Stomach (tissue), 8 donors: ENCODE measurements at regions not wholly inside any gene's neighbourhood (a gene's known extent, or its start where the extent isn't known, plus 50 kb on each side); places are given as distances from the start of the nearest gene placed in this dataset.

Source experiments
- DNase-seq, 2 donors: peaks; one replicate each; pipeline versions ENCODE4 v3.0.0 to v3.0.0-alpha.2; 2013 to 2019
- H3K27ac ChIP-seq, 5 donors: fragments of 200-600 bp in 4 of 5; sonication (generic) in 4 of 5; one replicate each; pipeline ENCODE4 v1.5.1; 2013 to 2019; ENCODE audit warnings: mild to moderate bottlenecking in 1 of 5, moderate library complexity in 1 of 5
- H3K27me3 ChIP-seq, 3 donors: fragments of 200-600 bp; sonication (generic); one replicate each; pipeline ENCODE4 v1.5.1; 2017 to 2019; ENCODE audit warnings: mixed run types in 1 of 3
- H3K36me3 ChIP-seq, 4 donors: fragments of 200-600 bp; sonication (generic); 1 replicate in 3 of 4; 2 replicates in 1 of 4; pipeline ENCODE4 v1.5.1; 2016 to 2019
- H3K4me1 ChIP-seq, 4 donors: fragments of 200-600 bp; sonication (generic); one replicate each; pipeline ENCODE4 v1.5.1; 2016 to 2019
- H3K4me3 ChIP-seq, 4 donors: fragments of 200-600 bp; sonication (generic) in 3 of 4; one replicate each; pipeline ENCODE4 v1.5.1; 2016 to 2019; ENCODE audit warnings: mild to moderate bottlenecking in 1 of 4
- H3K9me3 ChIP-seq, 4 donors: fragments of 200-600 bp; sonication (generic); one replicate each; pipeline ENCODE4 v1.5.1; 2016 to 2019
- CTCF ChIP-seq, 7 experiments: fragments of 450-650 bp in 4 of 7; fragments of 200-600 bp in 3 of 7; sonication (generic) in 3 of 7; IDR thresholded peaks; one replicate each; pipeline ENCODE4 v1.5.1; 2016 to 2019; ENCODE audit warnings: antibody characterized with exemption in 7 of 7, control low read depth in 2 of 7, mild to moderate bottlenecking in 1 of 7
- EP300 ChIP-seq: sonication (generic); formaldehyde crosslinking; IDR thresholded peaks from one replicate; pipeline ENCODE4 v1.6.1; 2017; ENCODE audit warnings: antibody characterized with exemption
- POLR2A ChIP-seq, 4 donors: fragments of 450-650 bp; IDR thresholded peaks; one replicate each; pipeline ENCODE4 v1.6.1; 2016; ENCODE audit warnings: antibody characterized with exemption in 4 of 4, control low read depth in 2 of 4, mild to moderate bottlenecking in 1 of 4, moderate library complexity in 1 of 4
- POLR2AphosphoS5 ChIP-seq, 3 donors: sonication (generic); formaldehyde crosslinking; IDR thresholded peaks; one replicate each; pipeline ENCODE4 v1.6.1; 2016; ENCODE audit warnings: antibody characterized with exemption in 3 of 3
- WGBS, 5 donors: extraction: QIAGEN DNeasy Blood & Tissue Kit in 3 of 5; methylation state at CpG; one replicate each; pipeline versions ENCODE4 v1.1.5 to v1.1.7; 2013 to 2018; 5-methylcytosine and 5-hydroxymethylcytosine counted together
- intact Hi-C: fragments of 100-400 bp; cut with DNase I; formaldehyde crosslinking; loops from one replicate; pipeline ENCODE4 v1.15.1; 2023; ENCODE audit warnings: low total_unique reads
- donor health status: healthy with polysubstance abuse.
- donor health status: Bipolar disorder and iron deficiency.
- donor health status: healthy.

DNA sequence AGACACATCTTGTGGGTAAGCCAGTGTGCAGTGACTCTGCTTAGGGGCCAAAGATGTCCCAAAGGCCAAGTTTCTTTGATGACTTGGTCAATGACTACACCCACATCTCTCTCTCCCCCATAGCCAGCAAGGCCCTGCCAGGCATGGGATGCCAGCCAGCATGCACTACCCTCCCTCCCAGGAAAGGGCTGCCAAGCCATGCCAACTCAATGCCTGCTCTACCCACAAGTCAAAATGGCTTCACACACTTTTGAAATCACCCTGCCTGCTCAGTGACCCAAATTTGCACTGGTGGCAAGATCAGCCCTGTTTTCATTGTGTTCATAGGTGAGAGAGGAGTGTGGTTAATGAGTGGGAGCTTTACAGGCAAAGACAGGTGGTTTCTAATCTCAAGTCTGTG, 112.5 kb downstream of the MATN1 start:
- TF ChIP-seq POLR2AphosphoS5 (IDR thresholded peaks at IDR 0.05) = no peak
- no peak for TF ChIP-seq EP300
- TF ChIP-seq POLR2A (IDR thresholded peaks at IDR 0.05) = no peak
- TF ChIP-seq CTCF (IDR thresholded peaks at IDR 0.05) = no peak
- peaks cover 0 to 36% (median 11%) of the 10 kb centered on the region in 3 donors for H3K27me3 ChIP-seq
- intact Hi-C loops = no loop called here
- H3K27ac ChIP-seq = no peak overlapping the region
- no peaks in the 10 kb centered on the region for H3K9me3 ChIP-seq
- H3K4me3 ChIP-seq = no peak overlapping the region
- no peaks in the 10 kb centered on the region for H3K4me1 ChIP-seq
- DNase-seq = no peak
- no peaks in the 10 kb centered on the region for H3K36me3 ChIP-seq

GRCh38 chr1:30609999-30610345, 113.4 kb downstream of the MATN1 start:
- Histone ChIP-seq H3K4me1 (no peaks in the 10 kb centered on the region), H3K9me3 (no peaks in the 10 kb centered on the region), H3K4me3 (no peak overlapping the region), H3K27ac (no peak overlapping the region), H3K27me3 (peaks cover 0 to 36% (median 11%) of the 10 kb centered on the region in 3 donors), H3K36me3 (no peaks in the 10 kb centered on the region)
- DNase-seq = no peak
- intact Hi-C loops = no loop called here
- TF ChIP-seq POLR2A (IDR thresholded peaks at IDR 0.05) (no peak), POLR2AphosphoS5 (IDR thresholded peaks at IDR 0.05) (no peak), EP300 (no peak), CTCF (IDR thresholded peaks at IDR 0.05) (no peak)
- WGBS, 5 donors = 46 to 69% (median 55%) methylated on average over 1 of the region's 1 CpG

DNA sequence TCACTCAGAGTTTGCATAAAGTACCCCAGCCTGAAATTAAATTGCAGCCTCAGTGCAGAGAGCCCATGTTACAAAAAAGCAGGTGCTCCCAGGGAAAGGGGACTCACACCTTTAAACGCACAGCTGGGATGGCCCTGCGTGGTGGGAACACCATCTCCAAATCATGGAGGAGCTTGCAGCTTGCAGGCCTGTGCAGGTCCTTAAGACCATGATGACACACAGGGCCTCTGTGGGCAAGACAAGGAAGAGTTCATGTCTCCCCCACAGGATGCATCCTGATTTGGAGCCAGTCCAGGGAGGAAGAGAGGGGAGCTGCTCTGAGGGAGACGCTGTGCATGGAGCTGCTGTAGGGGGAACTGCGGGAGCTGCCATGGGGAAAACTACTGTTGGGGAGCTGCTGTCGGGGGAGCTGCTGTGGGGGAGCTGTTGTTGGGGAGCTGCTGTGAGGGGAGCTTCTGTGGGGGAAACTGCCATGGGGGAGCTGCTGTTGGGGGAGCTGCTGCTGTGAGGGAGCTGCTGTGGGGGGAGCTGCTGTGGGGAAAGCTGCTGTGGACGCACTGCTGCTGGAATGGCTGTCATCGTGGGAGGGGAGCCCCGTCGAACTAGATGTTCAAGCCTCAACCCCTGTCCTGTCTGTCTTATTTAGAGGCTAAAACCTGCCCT, 113.9 kb downstream of the MATN1 start:
- peaks cover 0 to 36% (median 11%) of the 10 kb centered on the region in 3 donors for H3K27me3 ChIP-seq
- DNase-seq = no peak
- 50 to 76% (median 66%) methylated on average over 5 to 9 of the region's 9 CpGs for WGBS, 5 donors
- no peaks in the 10 kb centered on the region for H3K4me1 ChIP-seq
- no peak overlapping the region for H3K27ac ChIP-seq
- no peaks in the 10 kb centered on the region for H3K36me3 ChIP-seq
- H3K9me3 ChIP-seq = no peaks in the 10 kb centered on the region
- intact Hi-C loops = no loop called here
- H3K4me3 ChIP-seq = no peak overlapping the region
- TF ChIP-seq POLR2A (IDR thresholded peaks at IDR 0.05) = no peak
- TF ChIP-seq CTCF (IDR thresholded peaks at IDR 0.05) = no peak
- TF ChIP-seq EP300 = no peak
- TF ChIP-seq POLR2AphosphoS5 (IDR thresholded peaks at IDR 0.05) = no peak

DNA sequence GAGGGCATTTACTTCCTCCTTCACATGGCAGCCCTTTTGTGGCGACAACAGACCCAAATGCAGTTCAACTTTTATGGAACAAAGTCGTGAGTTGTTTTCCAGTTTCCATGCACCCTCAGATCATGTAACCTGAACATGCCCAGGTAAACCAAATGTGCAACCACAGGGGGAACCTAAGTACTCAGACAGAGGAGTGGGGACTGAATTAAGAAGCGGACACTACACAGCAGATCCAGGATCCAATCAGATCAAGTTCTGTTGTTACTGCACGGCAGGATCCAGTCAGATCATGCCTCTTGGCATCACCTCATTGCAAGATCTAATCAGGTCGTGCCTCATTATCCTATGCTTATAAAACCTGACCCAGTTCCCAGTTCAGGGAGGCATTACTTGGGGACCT, 115.7 kb downstream of the MATN1 start:
- intact Hi-C loops = no loop called here
- H3K27me3 ChIP-seq = peaks cover 0 to 41% (median 11%) of the 10 kb centered on the region in 3 donors
- H3K9me3 ChIP-seq = no peaks in the 10 kb centered on the region
- TF ChIP-seq POLR2A (IDR thresholded peaks at IDR 0.05) = no peak
- no peak for TF ChIP-seq CTCF (IDR thresholded peaks at IDR 0.05)
- TF ChIP-seq POLR2AphosphoS5 (IDR thresholded peaks at IDR 0.05) = no peak
- no peak for TF ChIP-seq EP300
- WGBS, 5 donors = 60 to 82% (median 71%) methylated on average over 5 of the region's 5 CpGs
- no peak overlapping the region for H3K27ac ChIP-seq
- H3K4me1 ChIP-seq = no peaks in the 10 kb centered on the region
- no peak for DNase-seq
- H3K4me3 ChIP-seq = no peak overlapping the region
- H3K36me3 ChIP-seq = no peaks in the 10 kb centered on the region
